H1 (cell line): ENCODE measurements at regions not wholly inside any gene's neighbourhood (a gene's known extent, or its start where the extent isn't known, plus 50 kb on each side); places are given as distances from the start of the nearest gene placed in this dataset.

Experiments used
- CTCF ChIA-PET: fragments of 300-600 bp; sonication (Branson Sonifier 250); formaldehyde crosslinking; loops from one replicate; lab custom pipeline; 2021; ENCODE audit not compliant: partially characterized antibody; lab: Charles Lee
- POLR2A ChIA-PET: fragments of 300-600 bp; sonication (Branson Sonifier 250); formaldehyde crosslinking; loops from one replicate; lab custom pipeline; 2021; ENCODE audit warnings: inconsistent platforms; ENCODE audit not compliant: partially characterized antibody; lab: Charles Lee
- DNase-seq, 2 experiments: peaks; one replicate each; pipeline versions ENCODE4 v3.0.0 to v3.0.0-alpha.2; 2010 to 2022; ENCODE audit warnings: low spot score in 2 of 2, low read depth in 1 of 2, mixed read lengths in 1 of 2
- FAIRE-seq: peaks from 2 replicates; lab custom pipeline; 2011; peaks lifted over from hg19 to GRCh38; lab: Jason Lieb, UNC
- H2AFZ ChIP-seq: 2 replicates; pipeline ENCODE4 v1.8.1; 2012; ENCODE audit warnings: low read length, inconsistent platforms
- H2AK5ac ChIP-seq: 2 replicates; pipeline ENCODE4 v1.6.1; 2013; ENCODE audit warnings: low read depth, low read length
- H2BK120ac ChIP-seq: replicated peaks from 2 replicates; pipeline ENCODE3; 2013; ENCODE audit warnings: low read depth, low read length, inconsistent platforms
- H2BK12ac ChIP-seq: 2 replicates; pipeline ENCODE4 v1.6.1; 2013; ENCODE audit warnings: low read depth, low read length
- H2BK15ac ChIP-seq: 2 replicates; pipeline ENCODE4 v1.6.1; 2013; ENCODE audit warnings: low read length
- H2BK20ac ChIP-seq: 2 replicates; pipeline ENCODE4 v1.6.1; 2013; ENCODE audit warnings: low read length
- H2BK5ac ChIP-seq: 2 replicates; pipeline ENCODE4 v1.6.1; 2013; ENCODE audit warnings: low read depth, low read length
- H3K14ac ChIP-seq: 2 replicates; pipeline ENCODE4 v1.6.1; 2013; ENCODE audit warnings: inconsistent platforms; ENCODE audit not compliant: insufficient read length
- H3K18ac ChIP-seq: 2 replicates; pipeline ENCODE4 v1.6.1; 2013; ENCODE audit warnings: low read length; ENCODE audit errors: extremely low read depth
- H3K23ac ChIP-seq: 2 replicates; pipeline ENCODE4 v1.6.1; 2013; ENCODE audit warnings: inconsistent platforms; ENCODE audit not compliant: insufficient read length
- H3K23me2 ChIP-seq: 2 replicates; pipeline ENCODE4 v1.6.1; 2013; ENCODE audit warnings: low read depth, low read length
- H3K27ac ChIP-seq: 2 replicates; pipeline ENCODE4 v1.6.1; 2011; ENCODE audit warnings: low read depth, low read length, inconsistent platforms
- H3K27me3 ChIP-seq, 4 experiments: replicated peaks in 1 of 4; 1 replicate in 1 of 4; 2 replicates in 3 of 4; pipeline versions ENCODE4 v1.6.1 to v1.8.1; 2011 to 2013; ENCODE audit warnings: low read length in 3 of 4, mild to moderate bottlenecking in 3 of 4, inconsistent platforms in 2 of 4, mixed read lengths in 2 of 4, moderate library complexity in 1 of 4; ENCODE audit not compliant: control insufficient read depth in 3 of 4, insufficient read depth in 3 of 4; ENCODE audit errors: extremely low read depth in 1 of 4
- H3K36me3 ChIP-seq, 4 experiments: 2 replicates each; pipeline versions ENCODE4 v1.6.1 to v1.8.1; 2011 to 2013; ENCODE audit warnings: mild to moderate bottlenecking in 4 of 4, low read length in 3 of 4, moderate library complexity in 2 of 4, control low read depth in 1 of 4, inconsistent platforms in 1 of 4; ENCODE audit not compliant: insufficient read depth in 4 of 4, control insufficient read depth in 2 of 4
- H3K4ac ChIP-seq: replicated peaks from 2 replicates; pipeline ENCODE3; 2013; ENCODE audit warnings: low read length, low read depth, mixed read lengths, inconsistent platforms; ENCODE audit not compliant: insufficient read length
- H3K4me1 ChIP-seq, 4 experiments: replicated peaks in 1 of 4; 1 replicate in 1 of 4; 2 replicates in 3 of 4; pipeline versions ENCODE4 v1.6.1 to v1.8.1; 2011 to 2013; ENCODE audit warnings: low read length in 3 of 4, inconsistent platforms in 2 of 4, mixed read lengths in 1 of 4; ENCODE audit not compliant: insufficient read depth in 4 of 4, control insufficient read depth in 3 of 4
- H3K4me2 ChIP-seq, 2 experiments: 2 replicates each; pipeline versions ENCODE4 v1.6.1 to v1.8.1; 2011 to 2013; ENCODE audit warnings: low read depth in 2 of 2, low read length in 2 of 2, control low read depth in 1 of 2, inconsistent platforms in 1 of 2, mild to moderate bottlenecking in 1 of 2; ENCODE audit not compliant: insufficient read depth in 1 of 2
- H3K4me3 ChIP-seq, 4 experiments: fragments of 200-600, 300-600 bp in 1 of 4; sonication (generic), shearing (Covaris generic), sonication (Bioruptor Twin) in 1 of 4; 2 replicates each; pipeline versions ENCODE4 v1.5.1 to v1.8.1; 2011 to 2016; ENCODE audit warnings: low read length in 4 of 4, low read depth in 3 of 4, control low read depth in 2 of 4, inconsistent platforms in 2 of 4, mild to moderate bottlenecking in 2 of 4, mixed read lengths in 1 of 4, moderate library complexity in 1 of 4; ENCODE audit not compliant: insufficient read depth in 2 of 4; ENCODE audit errors: extremely low read depth in 1 of 4
- H3K56ac ChIP-seq: replicated peaks from 2 replicates; pipeline ENCODE3; 2013; ENCODE audit warnings: low read depth, mild to moderate bottlenecking, mixed read lengths, low read length, inconsistent platforms; ENCODE audit not compliant: insufficient read length
- H3K79me1 ChIP-seq: 2 replicates; pipeline ENCODE4 v1.6.1; 2013; ENCODE audit warnings: low read depth, low read length, control low read depth
- H3K79me2 ChIP-seq, 2 experiments: 2 replicates each; pipeline versions ENCODE4 v1.6.1 to v1.8.1; 2012 to 2013; ENCODE audit warnings: low read length in 2 of 2, mild to moderate bottlenecking in 2 of 2, inconsistent platforms in 1 of 2; ENCODE audit not compliant: insufficient read depth in 2 of 2, control insufficient read depth in 1 of 2
- H3K9ac ChIP-seq, 4 experiments: replicated peaks in 1 of 4; 1 replicate in 1 of 4; 2 replicates in 3 of 4; pipeline versions ENCODE4 v1.6.1 to v1.8.1; 2011 to 2013; ENCODE audit warnings: low read depth in 3 of 4, low read length in 3 of 4, control low read depth in 2 of 4, mild to moderate bottlenecking in 2 of 4, moderate library complexity in 2 of 4, inconsistent platforms in 1 of 4; ENCODE audit errors: extremely low read depth in 1 of 4
- H3K9me3 ChIP-seq, 2 experiments: 2 replicates each; pipeline versions ENCODE4 v1.6.1 to v1.8.1; 2012 to 2013; ENCODE audit warnings: mild to moderate bottlenecking in 2 of 2, moderate library complexity in 2 of 2, control low read depth in 1 of 2, inconsistent platforms in 1 of 2, low read depth in 1 of 2, low read length in 1 of 2, mixed read lengths in 1 of 2; ENCODE audit not compliant: insufficient read depth in 2 of 2
- H4K20me1 ChIP-seq, 2 experiments: replicated peaks in 1 of 2; 2 replicates each; pipeline versions ENCODE3 to v1.8.1; 2011 to 2013; ENCODE audit warnings: inconsistent platforms in 2 of 2, low read length in 2 of 2, mild to moderate bottlenecking in 1 of 2; ENCODE audit not compliant: insufficient read depth in 2 of 2, control insufficient read depth in 1 of 2
- H4K5ac ChIP-seq: 2 replicates; pipeline ENCODE4 v1.6.1; 2013; ENCODE audit warnings: low read length, low read depth, mixed read lengths, inconsistent platforms; ENCODE audit not compliant: insufficient read length
- H4K8ac ChIP-seq: 2 replicates; pipeline ENCODE4 v1.8.0; 2013; ENCODE audit warnings: mild to moderate bottlenecking, moderate library complexity, low read length, inconsistent platforms; ENCODE audit not compliant: insufficient read depth; ENCODE audit errors: extremely low read depth
- H4K91ac ChIP-seq: replicated peaks from 2 replicates; pipeline ENCODE3; 2013; ENCODE audit warnings: low read length, mixed read lengths, inconsistent platforms; ENCODE audit not compliant: insufficient read length
- CBX5 ChIP-seq: fragments of 300-800, 300-1000 bp; sonication (generic); IDR thresholded peaks from 2 replicates; pipeline ENCODE4 v1.7.1; 2016; ENCODE audit warnings: antibody characterized with exemption, low read length, low read depth
- EGR1 ChIP-seq: IDR thresholded peaks from 2 replicates; pipeline ENCODE4 v1.6.1; 2011; ENCODE audit warnings: low read depth, low read length, borderline replicate concordance
- EP300 ChIP-seq, 2 experiments: IDR thresholded peaks; 1 replicate in 1 of 2; 2 replicates in 1 of 2; pipeline ENCODE4 v1.6.1; 2011 to 2012; ENCODE audit warnings: low read depth in 2 of 2, low read length in 2 of 2, mild to moderate bottlenecking in 2 of 2, borderline replicate concordance in 1 of 2, inconsistent platforms in 1 of 2, moderate library complexity in 1 of 2
- EZH2 ChIP-seq: fragments of 200-600 bp; sonication (generic); IDR thresholded peaks from 2 replicates; pipeline ENCODE4 v1.7.1; 2012; ENCODE audit warnings: low read depth, mild to moderate bottlenecking, moderate library complexity, low read length, inconsistent platforms; ENCODE audit not compliant: severe bottlenecking
- FOSL1 ChIP-seq: IDR thresholded peaks from 2 replicates; pipeline ENCODE4 v1.6.1; 2011; ENCODE audit warnings: mild to moderate bottlenecking, low read depth, low read length, moderate library complexity; ENCODE audit not compliant: insufficient read depth
- JUND ChIP-seq: IDR thresholded peaks from 2 replicates; pipeline ENCODE4 v1.6.1; 2011; ENCODE audit warnings: mild to moderate bottlenecking, improper control_type of control experiment, low read length
- NANOG ChIP-seq: IDR thresholded peaks from 2 replicates; pipeline ENCODE4 v1.6.1; 2011; ENCODE audit warnings: low read length, low read depth, mild to moderate bottlenecking, inconsistent platforms; ENCODE audit not compliant: insufficient read depth, poor library complexity, severe bottlenecking
- RFX5 ChIP-seq: IDR thresholded peaks from 2 replicates; pipeline ENCODE4 v1.6.1; 2011; ENCODE audit warnings: low read depth, low read length, improper control_type of control experiment, borderline replicate concordance
- SP2 ChIP-seq: IDR thresholded peaks from 2 replicates; pipeline ENCODE4 v1.6.1; 2012; ENCODE audit warnings: mild to moderate bottlenecking, low read length, inconsistent platforms
- TBP ChIP-seq: IDR thresholded peaks from 2 replicates; pipeline ENCODE4 v1.6.1; 2011; ENCODE audit warnings: low read depth, low read length, improper control_type of control experiment
- YY1 ChIP-seq: IDR thresholded peaks from 2 replicates; pipeline ENCODE4 v1.6.1; 2011; ENCODE audit warnings: low read depth, mild to moderate bottlenecking, low read length
- WGBS, 2 experiments: shearing (Covaris generic) in 1 of 2; methylation state at CpG; one replicate each; pipeline versions ENCODE4 v1.1.6 to v1.1.7; 2013 to 2015; ENCODE audit warnings: low lambda C conversion rate in 2 of 2, mixed read lengths in 2 of 2, inconsistent platforms in 1 of 2, low coverage in 1 of 2, missing lambda C conversion rate in 1 of 2; ENCODE audit not compliant: insufficient replicate concordance in 2 of 2, insufficient coverage in 1 of 2, insufficient read length in 1 of 2; ENCODE audit errors: extremely low coverage in 1 of 2, missing lambda C conversion rate in 1 of 2; 5-methylcytosine and 5-hydroxymethylcytosine counted together

GRCh38 chr10:124328477-124329220, 90.1 kb downstream of the OAT start:
- CTCF ChIA-PET, result interaction anchor here (0.6 to 4.2 kb wide), 2 partner anchors 11 to 20 kb away, joined by 3 to 23 read pairs; no protein-coding TSS in a partner anchor
- FAIRE-seq, result no peak
- H2BK20ac ChIP-seq, result no peak overlapping the region

More at GRCh38 chr10:124328477-124329220, 90.1 kb downstream of the OAT start:
- H2AK5ac ChIP-seq, result no peak overlapping the region
- H4K8ac ChIP-seq, result peak overlapping the region; percentile 23; the same call in 1 of the 2 replicates
- no peaks in the 10 kb centered on the region; a peak in 1 of 7 replicates for H3K27me3 ChIP-seq
- DNase-seq, result peak in 1 of 2 experiments; percentile 20
- no peak overlapping the region for H2BK12ac ChIP-seq
- H4K91ac ChIP-seq, result no peak overlapping the region
- POLR2A ChIA-PET, result interaction anchor here (0.9 kb wide), 1 partner anchor 25 kb away, joined by 3 read pairs; no protein-coding TSS in a partner anchor
- H2AFZ ChIP-seq, result no peak overlapping the region
- no peaks in the 10 kb centered on the region for H3K23me2 ChIP-seq
- no peak overlapping the region for H3K23ac ChIP-seq
- no peak overlapping the region for H3K4me2 ChIP-seq
- no peak overlapping the region for H3K18ac ChIP-seq
- H3K4me3 ChIP-seq, result no peak overlapping the region
- no peak overlapping the region for H3K9ac ChIP-seq
- H2BK5ac ChIP-seq, result no peak overlapping the region
- H4K5ac ChIP-seq, result no peak overlapping the region
- no peak overlapping the region for H2BK120ac ChIP-seq
- TF ChIP-seq NANOG (no peak), TBP (no peak), EP300 (IDR thresholded peaks at IDR 0.05; ENCODE audit: borderline replicate concordance in 1 of 2, low read depth in 2 of 2, low read length in 2 of 2) (no peak), CBX5 (no peak), JUND (no peak), FOSL1 (no peak), EZH2 (no peak), RFX5 (no peak), EGR1 (no peak), SP2 (no peak), YY1 (no peak)
- no peaks in the 10 kb centered on the region for H4K20me1 ChIP-seq
- H3K4me1 ChIP-seq, result no peaks in the 10 kb centered on the region; a peak in 1 of 7 replicates
- H3K79me2 ChIP-seq, result no peaks in the 10 kb centered on the region
- WGBS, 2 experiments, result 88% methylated on average over 10 of the region's 10 CpGs; no CpG with 5 or more reads in 1 of the 2 experiments
- H3K56ac ChIP-seq, result no peak overlapping the region
- H3K79me1 ChIP-seq, result no peaks in the 10 kb centered on the region
- no peaks in the 10 kb centered on the region for H3K36me3 ChIP-seq
- H2BK15ac ChIP-seq, result no peak overlapping the region
- no peak overlapping the region for H3K4ac ChIP-seq
- no peaks in the 10 kb centered on the region for H3K9me3 ChIP-seq
- no peak overlapping the region for H3K14ac ChIP-seq
- H3K27ac ChIP-seq, result no peak overlapping the region
